GM23338 (cell line): ENCODE measurements at regions not wholly inside any gene's neighbourhood (a gene's known extent, or its start where the extent isn't known, plus 50 kb on each side); places are given as distances from the start of the nearest gene placed in this dataset.
A peak's percentile ranks its signal among the peaks of the same experiment; 100 is the strongest.
"Not testable (repeated sequence)": the region's sequence is repeated elsewhere in the genome, so short reads cannot be mapped to it uniquely, and the experiment has no call there.

Experiments used
- ATAC-seq: fragments of 200-7000 bp; cut with Tn5 transposase; 3 replicates; pipeline ENCODE4 v1.9.1; 2020
- DNase-seq: peaks from one replicate; pipeline ENCODE4 v3.0.0-alpha.2; 2015; ENCODE audit warnings: low spot score
- H2AFZ ChIP-seq: fragments of 200-600 bp; sonication (generic); 2 replicates; pipeline ENCODE4 v1.8.0; 2016; ENCODE audit warnings: antibody characterized with exemption, mild to moderate bottlenecking, moderate library complexity
- H3F3A ChIP-seq: fragments of 200-600 bp; sonication (generic); replicated peaks from 2 replicates; pipeline ENCODE4 v1.8.0; 2017; ENCODE audit warnings: antibody characterized with exemption, mixed run types, low read depth
- H3K27ac ChIP-seq: fragments of 200-600 bp; sonication (generic); 2 replicates; pipeline ENCODE4 v1.6.1; 2016; ENCODE audit warnings: low read depth
- H3K27me3 ChIP-seq: fragments of 200-600 bp; sonication (generic); 2 replicates; pipeline ENCODE4 v1.8.0; 2016; ENCODE audit warnings: mild to moderate bottlenecking, mixed run types, moderate library complexity; ENCODE audit not compliant: insufficient read depth
- H3K36me3 ChIP-seq: fragments of 200-600 bp; sonication (generic); 2 replicates; pipeline ENCODE4 v1.8.0; 2016; ENCODE audit warnings: mild to moderate bottlenecking; ENCODE audit not compliant: insufficient read depth
- H3K4me1 ChIP-seq: fragments of 200-600 bp; sonication (generic); 2 replicates; pipeline ENCODE4 v1.8.0; 2016; ENCODE audit warnings: mild to moderate bottlenecking, moderate library complexity; ENCODE audit not compliant: insufficient read depth
- H3K4me2 ChIP-seq: fragments of 200-600 bp; sonication (generic); 2 replicates; pipeline ENCODE4 v1.7.1; 2017; ENCODE audit warnings: mixed run types
- H3K4me3 ChIP-seq: fragments of 200-600 bp; sonication (generic); 2 replicates; pipeline ENCODE4 v1.6.1; 2016; ENCODE audit warnings: mixed run types
- H3K79me2 ChIP-seq: fragments of 200-600 bp; sonication (generic); replicated peaks from 2 replicates; pipeline ENCODE4 v1.8.0; 2017; ENCODE audit warnings: mild to moderate bottlenecking; ENCODE audit not compliant: insufficient read depth
- H3K9me2 ChIP-seq: fragments of 200-600 bp; sonication (generic); 2 replicates; pipeline ENCODE4 v1.8.0; 2017; ENCODE audit not compliant: insufficient read depth
- H4K20me1 ChIP-seq: fragments of 200-600 bp; sonication (generic); replicated peaks from 2 replicates; pipeline ENCODE4 v1.8.0; 2017; ENCODE audit warnings: mild to moderate bottlenecking; ENCODE audit not compliant: insufficient read depth
- H3K27ac Mint-ChIP-seq: 2 replicates; pipeline ENCODE4 v1.8.0; 2020; ENCODE audit warnings: inconsistent platforms, mild to moderate bottlenecking, moderate library complexity, mixed read lengths
- H3K27me3 Mint-ChIP-seq: 3 replicates; pipeline ENCODE4 v1.8.0; 2022; ENCODE audit warnings: low read depth, mild to moderate bottlenecking, moderate library complexity, mixed read lengths, inconsistent platforms; ENCODE audit not compliant: insufficient read depth, poor library complexity
- H3K36me3 Mint-ChIP-seq: 3 replicates; pipeline ENCODE4 v1.8.0; 2021; ENCODE audit warnings: low read depth, mild to moderate bottlenecking, inconsistent platforms, moderate library complexity, mixed read lengths
- H3K4me1 Mint-ChIP-seq: 3 replicates; pipeline ENCODE4 v1.8.0; 2020; ENCODE audit warnings: mild to moderate bottlenecking, inconsistent platforms, mixed read lengths
- H3K4me3 Mint-ChIP-seq: 3 replicates; pipeline ENCODE4 v1.8.0; 2021; ENCODE audit warnings: moderate library complexity, mild to moderate bottlenecking, inconsistent platforms, mixed read lengths
- H3K9me3 Mint-ChIP-seq: 3 replicates; pipeline ENCODE4 v1.8.0; 2020; ENCODE audit warnings: moderate library complexity, mild to moderate bottlenecking, inconsistent platforms, mixed read lengths
- CREB1 ChIP-seq: fragments of 250-450 bp; sonication (Bioruptor Pico); IDR thresholded peaks from 2 replicates; pipeline ENCODE4 v1.5.0; 2020; ENCODE audit warnings: low read depth, mild to moderate bottlenecking, moderate library complexity
- NANOG ChIP-seq: IDR thresholded peaks from 2 replicates; pipeline ENCODE4 v1.6.1; 2016; ENCODE audit warnings: antibody characterized with exemption, borderline replicate concordance
- POLR2AphosphoS5 ChIP-seq: IDR thresholded peaks from 2 replicates; pipeline ENCODE4 v1.6.1; 2016; ENCODE audit warnings: antibody characterized with exemption, low read depth
- ZNF331 ChIP-seq: fragments of 250-450 bp; sonication (Bioruptor Pico); IDR thresholded peaks from 2 replicates; pipeline ENCODE4 v1.5.0; 2020; ENCODE audit warnings: low read depth, mild to moderate bottlenecking, moderate library complexity
- TF ChIP-seq, protein P1 (sequence below): fragments of 250-450 bp; sonication (Bioruptor Pico); IDR thresholded peaks from 2 replicates; pipeline ENCODE4 v1.5.0; 2020; ENCODE audit warnings: mild to moderate bottlenecking, moderate library complexity

DNA sequence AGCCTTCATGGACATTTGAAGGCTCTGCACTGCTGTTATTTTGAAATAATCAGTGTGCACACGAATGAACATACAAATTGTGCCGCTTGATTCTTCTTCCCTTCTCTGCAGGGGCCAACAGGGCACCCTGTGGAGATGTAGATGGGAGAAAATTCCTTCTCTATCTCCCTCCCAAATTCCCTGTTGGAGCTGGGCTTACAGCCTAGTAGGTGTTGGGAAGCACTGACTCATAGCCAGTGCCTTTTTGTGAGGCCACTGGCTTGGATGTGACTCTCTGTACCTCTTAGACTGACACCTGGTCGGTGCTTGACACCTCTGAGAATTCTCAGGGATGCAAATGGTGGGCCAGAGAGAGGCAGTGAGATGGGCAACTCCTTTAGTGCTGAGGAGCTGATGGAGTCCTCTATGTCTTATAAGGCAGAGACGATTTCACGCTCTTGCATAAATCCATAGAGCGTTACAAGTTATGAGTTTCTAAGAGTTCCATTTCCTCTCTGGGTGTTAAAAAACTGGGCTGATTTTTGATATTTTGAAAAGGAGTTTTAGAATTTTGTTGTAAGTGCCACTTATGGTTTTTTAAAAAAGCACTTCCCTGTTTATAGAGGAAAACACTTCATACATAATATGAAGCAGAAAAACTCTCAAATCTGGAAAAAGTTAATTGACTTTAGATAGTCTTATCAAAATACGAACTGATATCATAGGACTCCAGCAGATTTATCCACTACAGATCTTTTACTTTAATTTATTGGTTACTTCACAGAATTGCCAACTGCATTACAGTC is 89.8 kb upstream of the MAP3K7 start:
- ATAC-seq = peak; percentile 99
- TF ChIP-seq NANOG (peak; percentile 94), CREB1 (CRISPR knock-in tag) (no peak), POLR2AphosphoS5 (peak; percentile 31), ZNF331 (no peak)
- TF ChIP-seq, protein P1, sequence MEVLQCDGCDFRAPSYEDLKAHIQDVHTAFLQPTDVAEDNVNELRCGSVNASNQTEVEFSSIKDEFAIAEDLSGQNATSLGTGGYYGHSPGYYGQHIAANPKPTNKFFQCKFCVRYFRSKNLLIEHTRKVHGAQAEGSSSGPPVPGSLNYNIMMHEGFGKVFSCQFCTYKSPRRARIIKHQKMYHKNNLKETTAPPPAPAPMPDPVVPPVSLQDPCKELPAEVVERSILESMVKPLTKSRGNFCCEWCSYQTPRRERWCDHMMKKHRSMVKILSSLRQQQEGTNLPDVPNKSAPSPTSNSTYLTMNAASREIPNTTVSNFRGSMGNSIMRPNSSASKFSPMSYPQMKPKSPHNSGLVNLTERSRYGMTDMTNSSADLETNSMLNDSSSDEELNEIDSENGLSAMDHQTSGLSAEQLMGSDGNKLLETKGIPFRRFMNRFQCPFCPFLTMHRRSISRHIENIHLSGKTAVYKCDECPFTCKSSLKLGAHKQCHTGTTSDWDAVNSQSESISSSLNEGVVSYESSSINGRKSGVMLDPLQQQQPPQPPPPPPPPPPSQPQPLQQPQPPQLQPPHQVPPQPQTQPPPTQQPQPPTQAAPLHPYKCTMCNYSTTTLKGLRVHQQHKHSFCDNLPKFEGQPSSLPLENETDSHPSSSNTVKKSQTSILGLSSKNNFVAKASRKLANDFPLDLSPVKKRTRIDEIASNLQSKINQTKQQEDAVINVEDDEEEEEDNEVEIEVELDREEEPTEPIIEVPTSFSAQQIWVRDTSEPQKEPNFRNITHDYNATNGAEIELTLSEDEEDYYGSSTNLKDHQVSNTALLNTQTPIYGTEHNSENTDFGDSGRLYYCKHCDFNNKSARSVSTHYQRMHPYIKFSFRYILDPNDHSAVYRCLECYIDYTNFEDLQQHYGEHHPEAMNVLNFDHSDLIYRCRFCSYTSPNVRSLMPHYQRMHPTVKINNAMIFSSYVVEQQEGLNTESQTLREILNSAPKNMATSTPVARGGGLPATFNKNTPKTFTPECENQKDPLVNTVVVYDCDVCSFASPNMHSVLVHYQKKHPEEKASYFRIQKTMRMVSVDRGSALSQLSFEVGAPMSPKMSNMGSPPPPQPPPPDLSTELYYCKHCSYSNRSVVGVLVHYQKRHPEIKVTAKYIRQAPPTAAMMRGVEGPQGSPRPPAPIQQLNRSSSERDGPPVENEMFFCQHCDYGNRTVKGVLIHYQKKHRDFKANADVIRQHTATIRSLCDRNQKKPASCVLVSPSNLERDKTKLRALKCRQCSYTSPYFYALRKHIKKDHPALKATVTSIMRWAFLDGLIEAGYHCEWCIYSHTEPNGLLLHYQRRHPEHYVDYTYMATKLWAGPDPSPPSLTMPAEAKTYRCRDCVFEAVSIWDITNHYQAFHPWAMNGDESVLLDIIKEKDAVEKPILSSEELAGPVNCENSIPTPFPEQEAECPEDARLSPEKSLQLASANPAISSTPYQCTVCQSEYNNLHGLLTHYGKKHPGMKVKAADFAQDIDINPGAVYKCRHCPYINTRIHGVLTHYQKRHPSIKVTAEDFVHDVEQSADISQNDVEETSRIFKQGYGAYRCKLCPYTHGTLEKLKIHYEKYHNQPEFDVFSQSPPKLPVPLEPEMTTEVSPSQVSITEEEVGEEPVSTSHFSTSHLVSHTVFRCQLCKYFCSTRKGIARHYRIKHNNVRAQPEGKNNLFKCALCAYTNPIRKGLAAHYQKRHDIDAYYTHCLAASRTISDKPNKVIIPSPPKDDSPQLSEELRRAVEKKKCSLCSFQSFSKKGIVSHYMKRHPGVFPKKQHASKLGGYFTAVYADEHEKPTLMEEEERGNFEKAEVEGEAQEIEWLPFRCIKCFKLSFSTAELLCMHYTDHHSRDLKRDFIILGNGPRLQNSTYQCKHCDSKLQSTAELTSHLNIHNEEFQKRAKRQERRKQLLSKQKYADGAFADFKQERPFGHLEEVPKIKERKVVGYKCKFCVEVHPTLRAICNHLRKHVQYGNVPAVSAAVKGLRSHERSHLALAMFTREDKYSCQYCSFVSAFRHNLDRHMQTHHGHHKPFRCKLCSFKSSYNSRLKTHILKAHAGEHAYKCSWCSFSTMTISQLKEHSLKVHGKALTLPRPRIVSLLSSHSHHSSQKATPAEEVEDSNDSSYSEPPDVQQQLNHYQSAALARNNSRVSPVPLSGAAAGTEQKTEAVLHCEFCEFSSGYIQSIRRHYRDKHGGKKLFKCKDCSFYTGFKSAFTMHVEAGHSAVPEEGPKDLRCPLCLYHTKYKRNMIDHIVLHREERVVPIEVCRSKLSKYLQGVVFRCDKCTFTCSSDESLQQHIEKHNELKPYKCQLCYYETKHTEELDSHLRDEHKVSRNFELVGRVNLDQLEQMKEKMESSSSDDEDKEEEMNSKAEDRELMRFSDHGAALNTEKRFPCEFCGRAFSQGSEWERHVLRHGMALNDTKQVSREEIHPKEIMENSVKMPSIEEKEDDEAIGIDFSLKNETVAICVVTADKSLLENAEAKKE (CRISPR knock-in tag) = no peak; the same call in none of the 2 replicates
- no peak overlapping the region for H2AFZ ChIP-seq
- H3K36me3 ChIP-seq = no peaks in the 10 kb centered on the region
- no peaks in the 10 kb centered on the region for H3K9me2 ChIP-seq
- peaks cover 35% of the 10 kb centered on the region for H3K4me1 ChIP-seq
- peaks cover 4% of the 10 kb centered on the region for H3K36me3 Mint-ChIP-seq
- peak overlapping the region; percentile 92 for H3K27ac ChIP-seq
- peak overlapping the region; percentile 93 for H3K27ac Mint-ChIP-seq
- DNase-seq = peak; percentile 91
- no peaks in the 10 kb centered on the region for H3K9me3 Mint-ChIP-seq
- no peak overlapping the region for H3K4me3 ChIP-seq
- H3K79me2 ChIP-seq = no peaks in the 10 kb centered on the region
- peaks cover 17% of the 10 kb centered on the region for H3F3A ChIP-seq
- peaks cover 6% of the 10 kb centered on the region for H3K27me3 Mint-ChIP-seq
- H3K4me2 ChIP-seq = peak overlapping the region; percentile 45
- H3K4me3 Mint-ChIP-seq = peak overlapping the region; percentile 40; the same call in 2 of the 3 replicates
- no peaks in the 10 kb centered on the region for H3K27me3 ChIP-seq
- H3K4me1 Mint-ChIP-seq = peaks cover 51% of the 10 kb centered on the region
- no peaks in the 10 kb centered on the region for H4K20me1 ChIP-seq

DNA sequence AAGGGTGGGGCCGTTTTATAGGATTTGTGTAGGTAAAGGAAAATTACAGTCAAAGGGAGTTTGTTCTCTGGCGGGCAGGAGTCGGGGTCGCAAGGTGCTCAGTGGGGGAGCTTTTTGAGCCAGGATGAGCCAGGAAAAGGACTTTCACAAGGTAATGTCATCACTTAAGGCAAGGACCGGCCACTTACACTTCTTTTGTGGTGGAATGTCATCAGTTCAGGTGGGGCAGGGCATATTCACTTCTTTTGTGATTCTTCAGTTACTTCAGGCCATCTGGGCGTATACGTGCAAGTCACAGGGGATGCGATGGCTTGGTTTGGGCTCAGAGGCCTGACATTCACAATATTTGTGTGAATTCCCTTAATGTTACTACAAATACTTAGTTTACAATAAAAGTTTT is 88.2 kb upstream of the MAP3K7 start:
- not testable (repeated sequence) for H3K36me3 ChIP-seq, H3K79me2 ChIP-seq, H3K9me3 Mint-ChIP-seq, H3K27me3 ChIP-seq, ATAC-seq, H2AFZ ChIP-seq, H3K36me3 Mint-ChIP-seq, DNase-seq, H4K20me1 ChIP-seq, H3K9me2 ChIP-seq, H3K27me3 Mint-ChIP-seq
- H3F3A ChIP-seq = peaks cover 17% of the 10 kb centered on the region
- H3K4me3 ChIP-seq = 0 out of 2 replicates have a peak overlapping the region, but pooled peaks have one; percentile 32
- peak overlapping the region; percentile 97 for H3K27ac ChIP-seq
- H3K27ac Mint-ChIP-seq = peak overlapping the region; percentile 94
- peak; percentile 87 for TF ChIP-seq NANOG
- H3K4me1 Mint-ChIP-seq = peaks cover 58% of the 10 kb centered on the region
- H3K4me2 ChIP-seq = peak overlapping the region; percentile 6
- peak overlapping the region; percentile 19; the same call in 1 of the 3 replicates for H3K4me3 Mint-ChIP-seq
- peaks cover 41% of the 10 kb centered on the region for H3K4me1 ChIP-seq

DNA sequence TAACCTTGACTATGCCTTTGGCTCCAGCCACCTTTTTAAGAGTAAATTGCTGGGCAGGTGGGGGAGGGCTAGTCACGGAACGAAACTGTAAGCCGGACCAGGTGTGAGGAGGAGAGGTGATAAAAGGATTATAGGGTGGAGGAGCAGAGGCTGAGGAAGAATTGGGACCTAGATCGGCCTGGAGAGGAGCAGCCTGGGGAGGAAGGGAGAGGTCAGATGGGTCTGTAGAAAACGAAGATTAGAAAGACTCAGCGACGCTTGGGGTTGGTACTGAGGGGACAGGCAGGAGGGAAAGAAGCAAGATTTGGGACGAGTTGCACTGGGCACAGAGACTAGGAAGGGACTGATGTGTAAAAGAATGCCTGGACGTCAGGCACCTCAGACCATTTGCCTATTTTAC is 87.2 kb upstream of the MAP3K7 start:
- peak overlapping the region; percentile 97 for H3K27ac ChIP-seq
- H2AFZ ChIP-seq, H3K27me3 Mint-ChIP-seq, H3K9me3 Mint-ChIP-seq, H3K79me2 ChIP-seq, H3K36me3 ChIP-seq, H3K9me2 ChIP-seq, DNase-seq, ATAC-seq, H3K36me3 Mint-ChIP-seq, H3K27me3 ChIP-seq, H4K20me1 ChIP-seq: not testable (repeated sequence)
- H3F3A ChIP-seq = peaks cover 17% of the 10 kb centered on the region
- peaks cover 52% of the 10 kb centered on the region for H3K4me1 ChIP-seq
- Mint-ChIP-seq H3K4me1 (peaks cover 58% of the 10 kb centered on the region), H3K27ac (peak overlapping the region; percentile 94), H3K4me3 (peak overlapping the region; percentile 19; the same call in 2 of the 3 replicates)
- peak overlapping the region; percentile 32; the same call in 1 of the 2 replicates for H3K4me3 ChIP-seq
- H3K4me2 ChIP-seq = peak overlapping the region; percentile 65
